HG02763 (cell line): ENCODE measurements at regions not wholly inside any gene's neighbourhood (a gene's known extent, or its start where the extent isn't known, plus 50 kb on each side); places are given as distances from the start of the nearest gene placed in this dataset.
"Not testable (repeated sequence)": the region's sequence is repeated elsewhere in the genome, so short reads cannot be mapped to it uniquely, and the experiment has no call there.

Experiments
- ATAC-seq: cut with Tn5 transposase; IDR thresholded peaks from one replicate; pipeline ENCODE4 v1.9.1; 2021; ENCODE audit warnings: mild to moderate bottlenecking, moderate library complexity; ENCODE audit not compliant: unreplicated experiment

GRCh38 chr4:13678186-13678924 is 50.8 kb upstream of the BOD1L1 start:
- no peak for ATAC-seq

GRCh38 chr4:13681570-13681969 is 54.0 kb upstream of the BOD1L1 start:
- ATAC-seq = no peak

- no peak for ATAC-seq
Observed at GRCh38 chr4:13694256-13694655, 66.7 kb upstream of the BOD1L1 start.

- ATAC-seq = no peak
Observed at GRCh38 chr4:13698296-13698695, 70.8 kb upstream of the BOD1L1 start.

GRCh38 chr4:13700021-13700857 is 72.7 kb upstream of the BOD1L1 start:
- no peak for ATAC-seq

- ATAC-seq = not testable (repeated sequence)
Observed at GRCh38 chr4:13700858-13701140, 73.3 kb upstream of the BOD1L1 start.

- ATAC-seq = no peak
Observed at GRCh38 chr4:13701937-13702446, 74.5 kb upstream of the BOD1L1 start.

- no peak for ATAC-seq
Observed at GRCh38 chr4:13703096-13703495, 75.6 kb upstream of the BOD1L1 start.

GRCh38 chr4:13704035-13704434 is 76.5 kb upstream of the BOD1L1 start:
- ATAC-seq = no peak

- no peak for ATAC-seq
Observed at GRCh38 chr4:13704761-13705160, 77.2 kb upstream of the BOD1L1 start.

- no peak for ATAC-seq
Observed at GRCh38 chr4:13705521-13706041, 78.1 kb upstream of the BOD1L1 start.

GRCh38 chr4:13706120-13706519 is 78.6 kb upstream of the BOD1L1 start:
- no peak for ATAC-seq

GRCh38 chr4:13706716-13707115 is 79.2 kb upstream of the BOD1L1 start:
- ATAC-seq = no peak

- ATAC-seq = no peak
Observed at GRCh38 chr4:13710246-13710885, 82.8 kb upstream of the BOD1L1 start.

GRCh38 chr4:13711233-13711785 is 83.8 kb upstream of the BOD1L1 start:
- ATAC-seq = no peak

- no peak for ATAC-seq
Observed at GRCh38 chr4:13721894-13722293, 94.4 kb upstream of the BOD1L1 start.

- ATAC-seq = no peak
Observed at GRCh38 chr4:13722649-13723048, 95.1 kb upstream of the BOD1L1 start.

- no peak for ATAC-seq
Observed at GRCh38 chr4:13728761-13729160, 101.2 kb upstream of the BOD1L1 start.

GRCh38 chr4:13731019-13731418 is 103.5 kb upstream of the BOD1L1 start:
- no peak for ATAC-seq

GRCh38 chr4:13733817-13734216 is 106.3 kb upstream of the BOD1L1 start:
- no peak for ATAC-seq

- ATAC-seq = no peak
Observed at GRCh38 chr4:13750594-13750993, 123.1 kb upstream of the BOD1L1 start.
